HUES64 (cell line): ENCODE measurements at regions not wholly inside any gene's neighbourhood (a gene's known extent, or its start where the extent isn't known, plus 50 kb on each side); places are given as distances from the start of the nearest gene placed in this dataset.
"Not testable (repeated sequence)": the region's sequence is repeated elsewhere in the genome, so short reads cannot be mapped to it uniquely, and the experiment has no call there.

Experiments used
- H3K27ac ChIP-seq: 2 replicates; pipeline ENCODE4 v1.7.0; 2013; ENCODE audit warnings: low read depth, low read length, inconsistent platforms
- H3K27me3 ChIP-seq: 2 replicates; pipeline ENCODE4 v1.6.1; 2013; ENCODE audit warnings: mild to moderate bottlenecking, low read length; ENCODE audit not compliant: insufficient read depth
- H3K36me3 ChIP-seq: 2 replicates; pipeline ENCODE4 v1.6.1; 2013; ENCODE audit warnings: mild to moderate bottlenecking, low read length; ENCODE audit not compliant: insufficient read depth
- H3K4me1 ChIP-seq: 2 replicates; pipeline ENCODE4 v1.6.1; 2013; ENCODE audit warnings: mild to moderate bottlenecking, low read length, moderate library complexity; ENCODE audit not compliant: insufficient read depth
- H3K4me3 ChIP-seq: 2 replicates; pipeline ENCODE4 v1.5.1; 2013; ENCODE audit warnings: mild to moderate bottlenecking, low read length, moderate library complexity
- H3K9ac ChIP-seq: 2 replicates; pipeline ENCODE4 v1.6.1; 2013; ENCODE audit warnings: mild to moderate bottlenecking, low read depth, low read length
- H3K9me3 ChIP-seq: 2 replicates; pipeline ENCODE4 v1.6.1; 2013; ENCODE audit warnings: low read depth, low read length; ENCODE audit not compliant: insufficient read depth
- WGBS: fragments of 150-250, 120-280 bp; methylation state at CpG from one replicate; pipeline ENCODE4 v1.1.7; 2013; ENCODE audit warnings: missing lambda C conversion rate; 5-methylcytosine and 5-hydroxymethylcytosine counted together

- H3K4me3 ChIP-seq, H3K9me3 ChIP-seq, H3K27ac ChIP-seq, H3K4me1 ChIP-seq, H3K27me3 ChIP-seq, H3K36me3 ChIP-seq, H3K9ac ChIP-seq: not testable (repeated sequence)
- WGBS = 94% methylated on average over 27 of the region's 33 CpGs
These were observed 53.9 kb downstream of the CDRT15L2 start for GRCh38 chr17:20633268-20634059.

DNA sequence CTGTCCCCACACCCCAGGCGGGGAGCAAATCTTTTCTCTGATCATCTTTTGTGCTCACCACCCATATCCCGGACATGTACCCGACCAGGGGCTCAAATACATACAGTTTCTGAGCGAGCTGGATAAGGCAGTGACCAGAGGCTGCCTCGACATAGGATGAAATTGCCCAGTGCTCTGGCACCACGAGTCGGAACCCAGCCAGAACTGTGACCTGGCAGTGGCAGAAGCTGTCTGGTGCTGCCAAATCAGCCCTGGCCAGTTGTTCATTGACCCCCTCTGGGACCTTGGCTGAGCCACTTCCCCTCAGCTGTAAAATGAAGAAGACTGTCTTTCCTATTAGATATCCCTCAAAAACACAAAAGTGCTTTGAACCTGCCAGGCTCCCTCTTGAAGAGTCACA is 60.6 kb downstream of the CDRT15L2 start:
- 86% methylated on average over 6 of the region's 7 CpGs for WGBS
- not testable (repeated sequence) for H3K27me3 ChIP-seq, H3K9ac ChIP-seq, H3K36me3 ChIP-seq, H3K9me3 ChIP-seq, H3K4me1 ChIP-seq, H3K4me3 ChIP-seq, H3K27ac ChIP-seq

GRCh38 chr17:20646661-20647272 is 67.2 kb downstream of the CDRT15L2 start:
- H3K9ac ChIP-seq, H3K9me3 ChIP-seq, H3K27me3 ChIP-seq, H3K36me3 ChIP-seq, H3K4me3 ChIP-seq, H3K4me1 ChIP-seq, H3K27ac ChIP-seq: not testable (repeated sequence)
- 56% methylated on average over 13 of the region's 13 CpGs for WGBS

DNA sequence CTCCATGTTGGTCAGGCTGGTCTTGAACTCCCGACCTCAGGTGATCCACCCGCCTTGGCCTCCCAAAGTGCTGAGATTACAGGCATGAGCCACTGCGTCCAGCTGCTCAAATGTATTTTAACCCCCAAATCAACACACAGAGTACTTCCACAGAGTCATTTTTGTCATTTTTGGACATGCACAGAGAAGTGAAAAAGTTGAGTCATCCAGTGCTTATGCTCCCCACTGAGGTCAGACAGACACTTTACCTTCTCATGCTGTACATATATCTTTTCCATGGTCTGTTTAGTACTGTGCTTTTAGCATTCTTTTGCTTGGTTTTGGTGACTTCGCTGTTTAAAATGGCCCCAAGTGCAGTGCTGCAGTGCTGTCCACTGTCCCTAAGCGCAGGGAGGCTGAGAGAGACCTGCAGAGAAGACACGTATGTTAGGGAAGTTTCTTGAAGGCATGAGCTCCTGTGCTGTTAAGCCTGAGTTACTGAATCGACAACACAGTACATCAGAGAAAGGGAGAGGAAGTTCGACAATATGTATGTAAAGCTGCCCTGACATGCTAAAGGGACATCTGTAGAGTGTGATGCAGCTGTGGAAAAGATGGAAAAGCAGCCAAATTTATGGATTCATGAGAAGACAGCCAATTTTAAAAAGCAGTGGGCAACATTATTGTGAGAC is 69.7 kb downstream of the CDRT15L2 start:
- not testable (repeated sequence) for H3K9me3 ChIP-seq, H3K4me1 ChIP-seq, H3K27ac ChIP-seq, H3K27me3 ChIP-seq, H3K4me3 ChIP-seq, H3K36me3 ChIP-seq, H3K9ac ChIP-seq
- WGBS = 92% methylated on average over 8 of the region's 8 CpGs

DNA sequence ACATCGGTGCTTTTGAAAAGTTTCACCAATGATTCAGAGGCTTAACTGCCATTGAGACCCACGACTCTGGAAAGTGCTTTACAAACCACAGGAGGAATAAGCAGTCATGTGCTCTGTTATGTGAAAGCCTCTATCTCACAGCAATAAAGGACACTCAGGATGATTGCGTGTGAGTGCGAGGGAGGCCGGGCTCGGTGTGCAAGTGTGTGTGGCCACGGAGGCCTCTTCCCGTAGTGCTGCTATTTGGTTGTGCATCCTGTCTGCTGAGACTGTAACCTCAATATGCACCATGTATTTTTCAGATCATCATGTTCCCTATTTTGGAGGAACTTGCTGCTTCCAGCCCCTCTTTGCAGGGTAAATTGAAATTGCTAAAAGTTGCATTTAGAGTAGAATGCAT is 71.5 kb downstream of the CDRT15L2 start:
- H3K4me3 ChIP-seq, H3K9me3 ChIP-seq, H3K36me3 ChIP-seq, H3K27me3 ChIP-seq, H3K9ac ChIP-seq, H3K27ac ChIP-seq, H3K4me1 ChIP-seq: not testable (repeated sequence)
- 91% methylated on average over 8 of the region's 8 CpGs for WGBS

GRCh38 chr17:20651736-20652135 is 72.2 kb downstream of the CDRT15L2 start:
- WGBS = 74% methylated on average over 1 of the region's 2 CpGs
- not testable (repeated sequence) for H3K27ac ChIP-seq, H3K4me1 ChIP-seq, H3K9ac ChIP-seq, H3K9me3 ChIP-seq, H3K4me3 ChIP-seq, H3K27me3 ChIP-seq, H3K36me3 ChIP-seq

- 100% methylated on average over 1 of the region's 5 CpGs for WGBS
- not testable (repeated sequence) for H3K9me3 ChIP-seq, H3K27me3 ChIP-seq, H3K9ac ChIP-seq, H3K27ac ChIP-seq, H3K4me3 ChIP-seq, H3K36me3 ChIP-seq, H3K4me1 ChIP-seq
These were observed 73.9 kb downstream of the CDRT15L2 start for GRCh38 chr17:20653391-20653790.

DNA sequence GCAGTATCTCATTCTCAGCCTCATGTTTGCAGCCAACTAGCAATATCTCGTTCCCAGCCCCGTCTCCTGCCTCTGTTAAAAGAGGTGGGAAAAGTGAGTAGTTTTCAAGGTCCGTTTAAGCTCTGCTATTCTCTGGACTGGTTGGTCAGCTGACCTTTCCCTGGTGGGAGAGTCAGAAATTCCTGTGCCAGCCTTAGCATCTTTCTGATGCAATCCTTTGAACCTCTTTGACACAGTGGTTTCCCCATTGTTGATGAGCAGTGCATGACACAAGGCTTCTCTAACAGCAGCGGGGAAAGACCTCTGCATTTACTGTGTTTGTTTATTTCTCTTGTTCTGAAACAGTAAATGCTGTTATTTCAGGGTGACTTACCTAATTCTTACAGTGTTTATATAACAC is 74.6 kb downstream of the CDRT15L2 start:
- H3K27ac ChIP-seq, H3K27me3 ChIP-seq, H3K4me3 ChIP-seq, H3K4me1 ChIP-seq, H3K9me3 ChIP-seq, H3K9ac ChIP-seq, H3K36me3 ChIP-seq: not testable (repeated sequence)
- WGBS = 52% methylated on average over 3 of the region's 4 CpGs

- not testable (repeated sequence) for H3K27ac ChIP-seq, H3K9me3 ChIP-seq, H3K27me3 ChIP-seq, H3K4me1 ChIP-seq, H3K36me3 ChIP-seq, H3K4me3 ChIP-seq, H3K9ac ChIP-seq
- WGBS = 90% methylated on average over 5 of the region's 12 CpGs
These were observed 75.1 kb downstream of the CDRT15L2 start for GRCh38 chr17:20654575-20654974.

- H3K36me3 ChIP-seq, H3K9me3 ChIP-seq, H3K4me3 ChIP-seq, H3K4me1 ChIP-seq, H3K27me3 ChIP-seq, H3K9ac ChIP-seq, H3K27ac ChIP-seq: not testable (repeated sequence)
- 85% methylated on average over 1 of the region's 6 CpGs for WGBS
These were observed 85.8 kb downstream of the CDRT15L2 start for GRCh38 chr17:20665103-20665955.

DNA sequence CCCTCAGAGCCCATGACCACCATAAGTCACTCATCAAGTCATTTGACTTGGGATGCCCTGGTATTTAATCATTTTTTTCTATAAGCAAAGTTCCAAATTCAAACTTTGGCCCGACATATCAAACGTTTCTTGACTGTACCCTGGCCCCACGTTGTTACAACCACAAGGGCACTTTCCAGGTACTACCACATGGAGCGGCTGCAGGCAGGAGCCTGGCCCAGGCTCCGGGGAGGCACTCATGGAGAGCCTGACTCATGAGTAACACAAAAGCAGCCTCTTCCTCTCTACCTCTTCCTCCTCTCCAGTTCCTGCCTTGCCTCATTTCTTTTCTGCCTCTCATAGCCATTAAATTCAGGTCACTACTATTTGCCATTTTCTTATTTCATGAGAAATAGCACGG is 87.2 kb downstream of the CDRT15L2 start:
- not testable (repeated sequence) for H3K36me3 ChIP-seq, H3K4me3 ChIP-seq, H3K4me1 ChIP-seq, H3K27ac ChIP-seq, H3K9ac ChIP-seq, H3K27me3 ChIP-seq, H3K9me3 ChIP-seq
- WGBS = 89% methylated on average over 5 of the region's 6 CpGs
